Coronary artery (tissue), 2 donors: ENCODE measurements at regions not wholly inside any gene's neighbourhood (a gene's known extent, or its start where the extent isn't known, plus 50 kb on each side); places are given as distances from the start of the nearest gene placed in this dataset.
"Not testable (repeated sequence)": the region's sequence is repeated elsewhere in the genome, so short reads cannot be mapped to it uniquely, and the experiment has no call there.

Source experiments
- DNase-seq: peaks from one replicate; pipeline ENCODE4 v3.0.0-alpha.2; 2017; ENCODE audit warnings: low spot score
- H3K27ac ChIP-seq, 2 donors: fragments of 200-600 bp; sonication (generic); one replicate each; pipeline ENCODE4 v1.5.1; 2016 to 2019
- H3K4me3 ChIP-seq: fragments of 200-600 bp; sonication (generic); 2 replicates; pipeline ENCODE4 v1.5.1; 2016; ENCODE audit warnings: mild to moderate bottlenecking, moderate library complexity
- CTCF ChIP-seq: fragments of 200-600 bp; sonication (generic); IDR thresholded peaks from one replicate; pipeline ENCODE4 v1.5.1; 2019; ENCODE audit warnings: antibody characterized with exemption

- Histone ChIP-seq H3K27ac (peak overlapping the region in 1 of 2 donors; percentile 22), H3K4me3 (peak overlapping the region; percentile 58)
- no peak for TF ChIP-seq CTCF
- no peak for DNase-seq
Observed at GRCh38 chr19:30686176-30686820, 314.1 kb downstream of the ZNF536 start.

- H3K4me3 ChIP-seq, result no peak overlapping the region
- no peak for DNase-seq
- TF ChIP-seq CTCF, result no peak
- no peak overlapping the region for H3K27ac ChIP-seq
Observed at GRCh38 chr19:30685426-30686000, 313.3 kb downstream of the ZNF536 start.

- Histone ChIP-seq H3K4me3 (no peak overlapping the region), H3K27ac (no peak overlapping the region)
- DNase-seq, result no peak
- no peak for TF ChIP-seq CTCF
Observed at GRCh38 chr19:30684613-30685012, 312.4 kb downstream of the ZNF536 start.

- Histone ChIP-seq H3K27ac (no peak overlapping the region), H3K4me3 (no peak overlapping the region)
- no peak for DNase-seq
- peak; percentile 57 for TF ChIP-seq CTCF
Observed at GRCh38 chr19:30682999-30683536, 310.9 kb downstream of the ZNF536 start.

GRCh38 chr19:30682146-30682998 is 310.2 kb downstream of the ZNF536 start:
- DNase-seq, result no peak
- Histone ChIP-seq H3K27ac (no peak overlapping the region), H3K4me3 (no peak overlapping the region)
- TF ChIP-seq CTCF, result no peak

- Histone ChIP-seq H3K27ac (no peak overlapping the region), H3K4me3 (no peak overlapping the region)
- no peak for TF ChIP-seq CTCF
- DNase-seq, result no peak
Observed at GRCh38 chr19:30681162-30682100, 309.2 kb downstream of the ZNF536 start.

- DNase-seq, H3K27ac ChIP-seq, H3K4me3 ChIP-seq: not testable (repeated sequence)
Observed at GRCh38 chr19:30680399-30680798, 308.2 kb downstream of the ZNF536 start.
